Right lung (tissue), 2 donors: ENCODE measurements at regions not wholly inside any gene's neighbourhood (a gene's known extent, or its start where the extent isn't known, plus 50 kb on each side); places are given as distances from the start of the nearest gene placed in this dataset.
"Not testable (repeated sequence)": the region's sequence is repeated elsewhere in the genome, so short reads cannot be mapped to it uniquely, and the experiment has no call there.

Experiments used
- DNase-seq, 2 donors: peaks; one replicate each; pipeline ENCODE4 v3.0.0-alpha.2; 2013

DNA sequence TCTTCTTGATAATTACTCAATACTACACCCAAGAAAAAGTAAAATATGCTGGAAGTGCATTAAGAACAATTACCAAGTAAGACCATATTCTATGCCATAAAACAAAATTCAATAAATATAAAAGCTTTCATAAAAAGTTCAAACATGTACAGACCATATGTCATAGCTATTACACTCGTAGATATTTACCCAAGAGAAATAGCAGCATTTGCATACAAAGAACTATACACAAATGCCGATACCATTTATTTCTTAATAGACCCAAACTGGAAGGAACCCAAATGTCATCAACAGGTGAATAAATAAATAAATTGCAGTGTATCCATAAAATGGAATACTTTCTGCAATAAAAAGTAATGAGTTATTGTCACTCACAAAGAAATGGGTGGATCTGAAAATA lies 78.3 kb upstream of the SLC16A7 start:
- DNase-seq = no peak

GRCh38 chr12:59500915-59501314 lies 94.9 kb upstream of the SLC16A7 start:
- DNase-seq = no peak

DNA sequence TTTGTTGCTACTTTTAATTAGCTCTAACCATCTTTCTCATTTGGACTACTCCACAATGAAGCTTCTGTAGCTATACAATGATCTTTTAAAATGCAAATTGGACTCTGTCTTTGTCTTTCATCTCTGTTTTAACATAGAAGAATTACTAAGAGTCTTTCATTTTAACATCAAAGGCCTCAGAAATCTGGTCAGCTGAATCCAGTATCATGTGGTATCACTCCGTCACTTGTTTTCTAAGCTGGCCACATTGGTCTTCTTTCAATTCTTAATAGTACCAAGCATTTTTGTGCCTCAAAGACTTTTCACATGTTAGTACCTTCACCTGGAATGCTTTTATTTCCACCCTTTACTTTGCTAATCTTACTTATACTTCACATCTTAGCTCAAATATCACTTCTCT lies 95.5 kb upstream of the SLC16A7 start:
- no peak for DNase-seq

- no peak for DNase-seq
These were observed 96.1 kb upstream of the SLC16A7 start for GRCh38 chr12:59499774-59500173.

DNA sequence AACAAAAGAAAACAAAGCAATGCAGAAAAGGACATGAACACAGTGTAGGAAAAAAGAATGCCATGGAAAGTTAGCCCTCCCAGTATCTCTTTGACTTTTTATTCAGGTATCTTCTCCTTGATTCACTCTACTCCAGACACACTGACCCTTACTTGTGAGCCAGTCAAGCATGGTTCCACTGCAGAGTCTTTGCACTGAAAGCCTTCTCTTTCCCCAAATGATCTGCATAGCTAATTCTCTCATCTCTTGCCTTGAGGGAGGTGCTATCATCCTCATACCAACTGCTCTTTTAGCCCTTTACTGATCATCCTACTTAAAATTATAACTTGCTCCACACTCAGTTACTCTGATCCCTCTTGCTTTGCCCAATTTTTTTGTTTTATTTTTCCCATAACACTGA lies 101.2 kb upstream of the SLC16A7 start:
- DNase-seq = no peak

DNA sequence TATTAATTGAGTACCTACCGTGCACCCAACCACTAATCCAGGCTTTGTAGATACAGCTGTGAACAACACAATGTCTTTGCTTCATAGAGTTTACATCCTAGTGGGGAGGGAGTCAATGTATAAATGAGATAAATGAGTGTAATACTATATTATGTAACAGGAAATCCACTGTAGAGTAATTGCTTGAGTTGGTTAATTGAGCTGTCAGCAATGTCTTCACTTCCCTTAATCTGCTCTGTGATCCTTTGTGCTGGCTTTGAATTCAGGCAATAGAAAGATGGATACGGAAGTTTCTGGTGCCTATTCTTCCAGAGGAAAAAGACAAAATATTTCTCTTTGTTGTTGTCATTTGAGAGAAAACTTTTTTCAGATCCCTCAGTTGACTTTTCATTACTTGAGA lies 104.0 kb upstream of the SLC16A7 start:
- no peak for DNase-seq

GRCh38 chr12:59486827-59487226 lies 109.0 kb upstream of the SLC16A7 start:
- no peak for DNase-seq

- DNase-seq = no peak
These were observed 111.3 kb upstream of the SLC16A7 start for GRCh38 chr12:59484575-59484974.

DNA sequence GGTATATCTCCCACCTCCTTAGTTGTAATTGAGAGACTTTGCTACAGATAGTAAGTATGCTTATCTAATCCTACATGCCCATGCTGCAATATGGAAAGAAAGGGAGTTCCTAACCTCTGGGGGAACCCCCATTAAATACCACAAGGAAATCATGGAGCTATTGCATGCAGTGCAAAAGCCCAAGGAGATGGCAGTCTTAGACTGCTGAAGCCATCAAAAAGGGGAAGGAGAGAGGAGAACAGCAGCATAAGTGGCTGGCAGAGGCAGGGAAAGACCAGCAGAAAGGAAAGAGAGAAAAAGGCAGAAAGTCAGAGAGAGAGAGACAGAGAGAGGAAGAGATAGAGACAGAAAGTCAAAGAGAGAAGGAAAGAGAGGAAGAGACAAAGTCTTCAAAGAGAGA lies 121.6 kb upstream of the SLC16A7 start:
- DNase-seq = not testable (repeated sequence)

DNA sequence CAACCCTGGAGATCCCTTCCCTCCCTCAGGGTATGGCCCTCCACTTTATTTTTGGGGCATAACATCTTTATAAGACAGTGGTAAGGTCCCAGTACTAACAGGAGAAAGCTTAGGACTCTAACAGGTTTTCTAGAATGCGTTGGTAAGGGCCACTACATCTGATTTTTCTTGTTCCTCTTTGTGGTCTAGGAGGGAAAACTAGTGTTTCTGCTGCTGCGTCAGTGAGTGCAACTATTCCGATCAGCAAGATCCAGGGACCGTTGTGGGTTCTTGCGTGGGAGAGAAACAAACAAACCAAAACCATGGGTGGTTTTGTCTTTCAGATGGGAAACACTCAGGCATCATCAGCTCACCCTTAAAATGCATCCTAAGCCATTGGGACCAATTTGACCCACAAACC lies 123.6 kb upstream of the SLC16A7 start:
- no peak for DNase-seq

DNA sequence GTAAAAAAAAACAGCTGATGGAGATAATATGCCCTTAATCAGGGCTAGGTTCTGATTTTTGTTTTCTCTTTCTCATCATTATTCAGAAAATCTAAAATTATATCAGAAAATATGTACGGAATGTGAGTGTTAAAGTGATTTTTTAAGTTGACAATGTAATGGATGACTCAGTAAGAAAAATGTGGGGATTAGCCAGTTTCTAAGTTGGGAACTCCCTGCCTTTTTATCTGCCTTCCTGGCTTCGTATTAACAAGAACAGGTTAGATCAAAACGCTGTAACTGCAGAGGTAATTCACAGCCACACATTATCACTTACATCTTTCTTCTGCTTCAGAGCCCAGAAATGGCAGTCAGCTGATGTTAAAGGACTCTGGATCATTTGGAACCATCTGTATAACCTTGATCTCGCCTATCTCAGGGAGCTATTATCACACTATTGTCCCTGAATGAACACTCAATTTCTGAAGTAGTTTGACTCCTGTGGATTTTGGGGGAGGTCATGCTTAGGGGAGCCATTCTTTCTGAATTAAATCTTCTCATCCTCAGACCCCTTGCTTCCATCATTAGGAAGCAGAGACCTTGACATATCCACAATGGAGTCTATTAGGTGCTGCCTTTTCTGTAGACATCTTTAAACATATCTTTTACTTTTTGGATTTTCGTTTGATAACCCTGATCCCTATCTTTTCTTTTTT lies 135.7 kb upstream of the SLC16A7 start:
- DNase-seq = no peak

DNA sequence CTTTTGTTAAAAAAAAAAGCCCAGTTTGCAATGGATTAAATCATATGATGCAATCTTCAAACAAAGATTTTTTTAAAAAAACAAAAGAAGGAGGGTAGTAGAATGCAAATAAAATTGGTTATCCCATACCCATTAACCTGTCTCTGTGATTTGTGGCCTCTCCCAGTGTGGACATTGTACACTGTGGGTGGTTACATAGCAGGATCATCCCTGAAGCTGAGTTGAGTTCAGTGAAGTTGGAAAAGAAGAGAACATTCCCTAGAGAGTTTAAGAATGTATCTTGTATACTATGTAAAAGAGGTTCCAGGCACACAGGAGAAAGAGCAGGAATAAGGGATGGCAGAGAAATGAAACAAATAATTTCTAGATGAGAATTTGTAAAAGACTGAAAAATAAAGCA lies 142.4 kb upstream of the SLC16A7 start:
- DNase-seq = no peak

DNA sequence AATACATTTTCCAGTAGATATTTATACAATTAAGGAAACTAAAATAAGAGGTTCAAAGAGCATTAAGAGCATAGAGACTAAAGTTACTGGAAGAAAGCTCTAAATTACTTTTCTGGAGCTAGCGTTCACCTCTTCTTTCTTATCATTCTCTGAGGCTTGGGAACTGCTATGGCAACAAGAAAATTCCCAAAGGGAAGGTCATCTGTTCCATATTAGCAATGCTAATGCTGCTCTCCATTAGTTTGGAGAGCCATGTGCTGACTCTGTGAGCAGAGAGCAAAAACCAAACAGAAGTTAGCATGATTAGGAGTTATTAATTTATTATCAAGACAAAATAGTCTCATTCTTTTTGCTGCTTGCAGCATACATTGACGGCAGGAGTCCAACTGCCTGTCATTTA lies 143.1 kb upstream of the SLC16A7 start:
- DNase-seq = no peak

- DNase-seq = no peak
These were observed 143.6 kb upstream of the SLC16A7 start for GRCh38 chr12:59452259-59452658.

DNA sequence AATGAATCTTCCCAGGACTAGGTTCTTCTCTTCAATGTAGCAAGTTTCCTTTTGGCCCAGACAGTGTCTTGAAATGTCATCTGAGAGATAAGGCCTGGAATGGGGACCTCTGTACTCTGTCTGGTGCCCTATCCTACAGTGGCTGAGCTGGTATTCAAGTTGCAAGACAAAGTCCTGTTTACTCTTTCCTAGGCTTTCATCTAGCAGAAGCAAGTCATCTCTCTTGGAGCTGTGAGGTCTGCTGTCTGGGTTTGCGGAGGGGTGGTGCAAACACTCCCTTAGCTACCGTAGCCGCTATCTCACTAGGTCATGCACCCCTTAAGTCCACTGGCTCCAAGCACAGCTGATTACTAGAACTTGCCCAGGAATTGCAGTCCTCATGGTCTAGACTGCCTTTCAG lies 149.7 kb upstream of the SLC16A7 start:
- DNase-seq = no peak

- no peak for DNase-seq
These were observed 150.9 kb upstream of the SLC16A7 start for GRCh38 chr12:59444932-59445331.

- DNase-seq = no peak
These were observed 163.8 kb upstream of the SLC16A7 start for GRCh38 chr12:59432057-59432456.

DNA sequence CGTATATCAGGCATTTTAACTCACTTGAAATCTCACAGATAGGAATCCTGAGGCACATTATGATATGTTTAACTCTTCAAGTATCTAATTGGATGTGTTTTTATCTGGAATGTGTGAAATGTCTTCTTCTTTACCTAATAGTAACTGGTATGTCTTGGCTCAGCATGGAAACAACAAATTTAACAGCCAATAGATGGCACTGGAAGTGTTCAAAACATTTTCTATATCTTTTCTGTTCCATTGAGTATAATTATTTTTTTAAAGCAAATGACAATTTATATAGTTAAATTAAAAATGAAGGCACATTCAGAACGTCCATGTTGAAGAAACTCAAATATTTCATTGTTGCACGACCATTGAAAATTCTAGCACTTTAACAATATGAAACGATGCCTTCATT lies 164.6 kb upstream of the SLC16A7 start:
- no peak for DNase-seq

DNA sequence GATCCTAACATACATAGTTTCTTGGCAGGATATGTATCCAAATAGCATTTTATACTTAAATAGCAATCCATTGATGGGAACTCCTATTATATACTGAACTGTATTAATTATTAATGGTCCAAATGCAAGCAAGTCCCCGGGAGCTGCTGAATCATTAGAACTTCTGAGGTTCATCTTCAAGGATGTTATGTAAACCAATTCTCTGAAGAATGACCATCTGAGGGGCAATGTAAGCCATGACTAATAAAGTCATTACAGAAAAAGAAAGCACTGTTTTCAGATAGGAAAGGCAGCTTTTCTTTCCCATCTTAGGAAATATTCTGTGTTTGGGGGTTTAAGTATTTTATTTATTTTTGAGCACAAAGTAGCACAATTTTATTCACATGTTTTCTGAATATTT lies 166.1 kb upstream of the SLC16A7 start:
- DNase-seq = no peak

GRCh38 chr12:59425798-59426197 lies 170.0 kb upstream of the SLC16A7 start:
- DNase-seq = no peak

DNA sequence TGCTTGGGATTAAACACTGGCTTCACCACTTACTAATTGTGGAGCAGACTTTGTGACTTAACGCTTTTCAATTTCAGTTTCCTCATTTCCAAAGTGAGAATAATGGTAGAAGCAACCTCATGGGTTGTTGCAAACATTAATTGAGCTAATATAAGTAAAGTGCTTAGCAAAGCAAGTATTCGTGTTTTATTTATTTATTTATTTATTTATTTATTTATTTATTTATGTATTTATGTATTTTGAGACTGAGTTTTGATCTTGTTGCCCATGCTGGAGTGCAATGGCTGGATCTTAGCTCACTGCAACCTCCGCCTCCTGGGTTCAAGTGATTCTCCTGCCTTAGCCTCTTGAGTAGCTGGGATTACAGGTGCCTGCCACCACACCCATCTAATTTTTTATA lies 171.2 kb upstream of the SLC16A7 start:
- not testable (repeated sequence) for DNase-seq

DNA sequence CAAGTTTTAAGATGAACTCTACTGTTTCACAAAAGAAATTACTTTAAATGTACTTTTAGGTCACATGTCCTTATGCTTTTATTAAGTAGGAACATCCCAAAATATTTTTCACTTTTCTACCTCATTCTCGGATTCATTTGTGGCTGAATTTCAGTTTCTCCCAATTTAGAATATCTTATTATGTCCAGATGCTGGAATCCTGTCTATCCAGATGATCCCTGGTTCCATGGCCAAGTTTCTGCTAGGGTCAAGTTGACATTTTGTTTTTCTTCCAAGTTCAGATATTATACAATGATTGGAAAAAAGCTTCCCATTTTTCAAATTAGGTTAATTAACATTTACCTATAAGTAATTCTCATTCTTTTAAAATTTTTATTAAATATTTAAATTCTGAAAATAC lies 181.8 kb upstream of the SLC16A7 start:
- DNase-seq = no peak

GRCh38 chr12:59408431-59408830 lies 187.4 kb upstream of the SLC16A7 start:
- DNase-seq = no peak

- DNase-seq = no peak
These were observed 188.0 kb upstream of the SLC16A7 start for GRCh38 chr12:59407799-59408198.

- DNase-seq = no peak
These were observed 189.8 kb upstream of the SLC16A7 start for GRCh38 chr12:59405992-59406391.
